SK-N-SH (cell line): ENCODE measurements at regions not wholly inside any gene's neighbourhood (a gene's known extent, or its start where the extent isn't known, plus 50 kb on each side); places are given as distances from the start of the nearest gene placed in this dataset.

ENCODE experiments used
- CTCF ChIA-PET: fragments of 300-600, 350-600 bp; formaldehyde crosslinking; extraction: SDS; loops from one replicate; lab custom pipeline; 2021; lab: Yijun Ruan, JAX
- POLR2A ChIA-PET: fragments of 350-600 bp; sonication (Branson Sonifier 250); formaldehyde crosslinking; extraction: SDS; loops from one replicate; lab custom pipeline; 2020; ENCODE audit warnings: antibody characterized with exemption, inconsistent platforms; lab: Yijun Ruan, JAX
- DNase-seq: peaks from one replicate; pipeline ENCODE4 v3.0.0; 2012
- H2AFZ ChIP-seq: fragments of 200-600 bp; sonication (generic); 2 replicates; pipeline ENCODE4 v1.8.1; 2016; ENCODE audit warnings: antibody characterized with exemption, mild to moderate bottlenecking, low read depth
- H3F3A ChIP-seq: fragments of 200-600 bp; sonication (generic); replicated peaks from 2 replicates; pipeline ENCODE3; 2016; ENCODE audit warnings: antibody characterized with exemption, mild to moderate bottlenecking; ENCODE audit not compliant: insufficient read depth
- H3K27ac ChIP-seq, 2 experiments: fragments of 200-500 bp in 1 of 2; fragments of 200-600 bp in 1 of 2; sonication (Bioruptor generic) in 1 of 2; sonication (generic), shearing (Covaris generic) in 1 of 2; 2 replicates each; pipeline versions ENCODE4 v1.5.1 to v1.6.1; 2014 to 2016; ENCODE audit warnings: low read depth in 2 of 2, inconsistent platforms in 1 of 2, low read length in 1 of 2, mild to moderate bottlenecking in 1 of 2, mixed read lengths in 1 of 2
- H3K27me3 ChIP-seq: fragments of 200-600 bp; sonication (generic), shearing (Covaris generic); 2 replicates; pipeline ENCODE4 v1.6.1; 2016; ENCODE audit warnings: mixed run types; ENCODE audit not compliant: insufficient read depth
- H3K36me3 ChIP-seq, 2 experiments: fragments of 200-500 bp in 1 of 2; fragments of 200-600 bp in 1 of 2; sonication (Bioruptor generic) in 1 of 2; sonication (generic) in 1 of 2; replicated peaks in 1 of 2; 2 replicates each; pipeline versions ENCODE3 to v1.5.1; 2014 to 2016; ENCODE audit warnings: low read length in 1 of 2, mild to moderate bottlenecking in 1 of 2; ENCODE audit not compliant: insufficient read depth in 2 of 2, control insufficient read depth in 1 of 2
- H3K4me1 ChIP-seq, 2 experiments: fragments of 200-500 bp in 1 of 2; fragments of 200-600 bp in 1 of 2; sonication (Bioruptor generic) in 1 of 2; sonication (generic), shearing (Covaris generic) in 1 of 2; 2 replicates each; pipeline versions ENCODE4 v1.5.1 to v1.6.1; 2014 to 2016; ENCODE audit warnings: low read depth in 1 of 2, low read length in 1 of 2, mixed run types in 1 of 2; ENCODE audit not compliant: insufficient read depth in 2 of 2, control insufficient read depth in 1 of 2
- H3K4me2 ChIP-seq: fragments of 200-600 bp; sonication (generic), shearing (Covaris generic); 2 replicates; pipeline ENCODE4 v1.6.1; 2017; ENCODE audit warnings: mixed run types
- H3K4me3 ChIP-seq, 2 experiments: fragments of 200-500 bp in 1 of 2; fragments of 200-600 bp in 1 of 2; sonication (Bioruptor generic) in 1 of 2; sonication (generic), shearing (Covaris generic) in 1 of 2; 2 replicates each; pipeline versions ENCODE4 v1.5.1 to v1.8.1; 2014 to 2016; ENCODE audit warnings: low read depth in 2 of 2, inconsistent platforms in 1 of 2, low read length in 1 of 2, mild to moderate bottlenecking in 1 of 2, mixed read lengths in 1 of 2, moderate library complexity in 1 of 2
- H3K79me2 ChIP-seq: fragments of 200-600 bp; sonication (generic); 2 replicates; pipeline ENCODE4 v1.8.1; 2017; ENCODE audit warnings: mild to moderate bottlenecking; ENCODE audit not compliant: insufficient read depth
- H3K9ac ChIP-seq: fragments of 200-600 bp; sonication (generic); 2 replicates; pipeline ENCODE4 v1.6.1; 2017; ENCODE audit warnings: mixed run types
- H3K9me2 ChIP-seq: fragments of 200-600 bp; sonication (generic); 2 replicates; pipeline ENCODE4 v1.6.1; 2017; ENCODE audit warnings: mixed run types
- H3K9me3 ChIP-seq: fragments of 200-600 bp; sonication (generic); 2 replicates; pipeline ENCODE4 v1.6.1; 2017; ENCODE audit warnings: mixed run types, mild to moderate bottlenecking, moderate library complexity
- H4K20me1 ChIP-seq: fragments of 200-600 bp; sonication (generic); 2 replicates; pipeline ENCODE4 v1.6.1; 2017; ENCODE audit warnings: mild to moderate bottlenecking, mixed run types; ENCODE audit not compliant: insufficient read depth
- EP300 ChIP-seq, 2 experiments: IDR thresholded peaks; 2 replicates each; pipeline versions ENCODE4 v1.4.0 to v1.6.1; 2012; ENCODE audit warnings: borderline replicate concordance in 1 of 2, low read depth in 1 of 2, low read length in 1 of 2
- EZH2phosphoT487 ChIP-seq: fragments of 200-600 bp; sonication (generic); IDR thresholded peaks from 2 replicates; pipeline ENCODE4 v1.6.1; 2017; ENCODE audit warnings: low read depth, mixed run types, mild to moderate bottlenecking, antibody characterized with exemption, moderate library complexity, borderline replicate concordance
- FOSL2 ChIP-seq: IDR thresholded peaks from 2 replicates; pipeline ENCODE4 v1.4.0; 2012; ENCODE audit warnings: low read depth, mild to moderate bottlenecking, moderate library complexity, borderline replicate concordance
- MXI1 ChIP-seq: IDR thresholded peaks from 2 replicates; pipeline ENCODE4 v1.6.1; 2012; ENCODE audit warnings: mild to moderate bottlenecking, low read depth, low read length, improper control_type of control experiment
- POLR2AphosphoS5 ChIP-seq: IDR thresholded peaks from 2 replicates; pipeline ENCODE4 v1.6.1; 2012; ENCODE audit warnings: low read depth, low read length
- RAD21 ChIP-seq: IDR thresholded peaks from 2 replicates; pipeline ENCODE4 v1.6.1; 2012; ENCODE audit warnings: mild to moderate bottlenecking, low read length
- RCOR1 ChIP-seq: fragments of 150-350 bp; IDR thresholded peaks from 2 replicates; pipeline ENCODE4 v1.6.1; 2017; ENCODE audit warnings: antibody characterized with exemption, low read length
- REST ChIP-seq: IDR thresholded peaks from 2 replicates; pipeline ENCODE4 v1.6.1; 2012; ENCODE audit warnings: mild to moderate bottlenecking, low read depth, low read length, moderate library complexity
- RFX5 ChIP-seq: IDR thresholded peaks from 2 replicates; pipeline ENCODE4 v1.6.1; 2012; ENCODE audit warnings: mild to moderate bottlenecking, improper control_type of control experiment, low read length
- RXRA ChIP-seq: IDR thresholded peaks from 2 replicates; pipeline ENCODE4 v1.4.0; 2012; ENCODE audit warnings: low read depth, mild to moderate bottlenecking, borderline replicate concordance
- SMC3 ChIP-seq: IDR thresholded peaks from 2 replicates; pipeline ENCODE4 v1.6.1; 2012; ENCODE audit warnings: low read depth, low read length, improper control_type of control experiment
- TAF1 ChIP-seq: IDR thresholded peaks from 2 replicates; pipeline ENCODE4 v1.6.1; 2012; ENCODE audit warnings: low read depth, mild to moderate bottlenecking, low read length, moderate library complexity, borderline replicate concordance
- YY1 ChIP-seq: IDR thresholded peaks from 2 replicates; pipeline ENCODE4 v1.4.0; 2012; ENCODE audit warnings: low read depth, mild to moderate bottlenecking
- WGBS: methylation state at CpG from one replicate; pipeline ENCODE4 v1.1.6; 2017; ENCODE audit warnings: low lambda C conversion rate; 5-methylcytosine and 5-hydroxymethylcytosine counted together
- TF ChIP-seq, protein P1 (sequence below): IDR thresholded peaks from 2 replicates; pipeline ENCODE4 v1.4.0; 2012; ENCODE audit warnings: low read depth, borderline replicate concordance
- TF ChIP-seq, protein P2 (sequence below): fragments of 150-350 bp; IDR thresholded peaks from 2 replicates; pipeline ENCODE4 v1.6.1; 2016; ENCODE audit warnings: mild to moderate bottlenecking, low read depth, low read length

DNA sequence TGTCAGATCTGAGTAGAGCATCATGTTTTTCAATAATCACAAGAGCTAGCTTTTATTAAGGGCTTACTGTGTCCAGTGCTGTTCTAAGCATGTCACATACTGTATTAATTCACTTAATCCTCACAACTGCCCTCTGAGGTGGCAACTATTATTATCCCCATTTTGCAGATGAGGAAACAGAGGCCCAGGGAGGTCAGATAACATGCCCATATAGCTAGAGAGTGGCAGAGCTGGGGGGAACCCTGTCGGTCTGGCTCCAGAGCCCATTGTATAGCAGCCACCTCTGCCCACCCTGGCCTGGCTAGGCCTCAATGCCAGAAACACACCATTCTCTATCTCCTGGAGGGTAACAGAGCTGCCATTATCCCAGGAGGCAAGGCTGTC is 113.2 kb downstream of the B3GNT2 start:
- H2AFZ ChIP-seq: no peak overlapping the region
- H3K36me3 ChIP-seq: no peaks in the 10 kb centered on the region
- peak; percentile 26 for DNase-seq
- H3K27ac ChIP-seq: peak overlapping the region in 1 of 2 experiments; percentile 93; a peak in 2 of 4 replicates
- no peak overlapping the region for H3K9ac ChIP-seq
- peaks cover 10 to 53% of the 10 kb centered on the region in 2 experiments; a peak in 3 of 4 replicates for H3K4me1 ChIP-seq
- H3K9me3 ChIP-seq: no peaks in the 10 kb centered on the region
- H3K27me3 ChIP-seq: no peaks in the 10 kb centered on the region
- H3K79me2 ChIP-seq: no peaks in the 10 kb centered on the region
- POLR2A ChIA-PET: interaction anchor here (1.5 kb wide), 1 partner anchor 31 kb away, joined by 5 read pairs; no protein-coding TSS in a partner anchor
- no peaks in the 10 kb centered on the region for H4K20me1 ChIP-seq
- no peak overlapping the region for H3K4me3 ChIP-seq
- CTCF ChIA-PET: interaction anchor here (0.9 to 1.8 kb wide), 6 partner anchors 9 to 316 kb away, joined by 3 to 10 read pairs (median 4); no protein-coding TSS in a partner anchor
- TF ChIP-seq YY1 (no peak), RCOR1 (no peak), MXI1 (no peak), EP300 (IDR thresholded peaks at IDR 0.05; ENCODE audit: borderline replicate concordance in 1 of 2, low read depth in 1 of 2, low read length in 1 of 2) (no peak), SMC3 (no peak), POLR2AphosphoS5 (no peak), FOSL2 (no peak), TAF1 (no peak), RXRA (no peak), RAD21 (no peak), REST (no peak), EZH2phosphoT487 (no peak), RFX5 (no peak)
- TF ChIP-seq, protein P1, sequence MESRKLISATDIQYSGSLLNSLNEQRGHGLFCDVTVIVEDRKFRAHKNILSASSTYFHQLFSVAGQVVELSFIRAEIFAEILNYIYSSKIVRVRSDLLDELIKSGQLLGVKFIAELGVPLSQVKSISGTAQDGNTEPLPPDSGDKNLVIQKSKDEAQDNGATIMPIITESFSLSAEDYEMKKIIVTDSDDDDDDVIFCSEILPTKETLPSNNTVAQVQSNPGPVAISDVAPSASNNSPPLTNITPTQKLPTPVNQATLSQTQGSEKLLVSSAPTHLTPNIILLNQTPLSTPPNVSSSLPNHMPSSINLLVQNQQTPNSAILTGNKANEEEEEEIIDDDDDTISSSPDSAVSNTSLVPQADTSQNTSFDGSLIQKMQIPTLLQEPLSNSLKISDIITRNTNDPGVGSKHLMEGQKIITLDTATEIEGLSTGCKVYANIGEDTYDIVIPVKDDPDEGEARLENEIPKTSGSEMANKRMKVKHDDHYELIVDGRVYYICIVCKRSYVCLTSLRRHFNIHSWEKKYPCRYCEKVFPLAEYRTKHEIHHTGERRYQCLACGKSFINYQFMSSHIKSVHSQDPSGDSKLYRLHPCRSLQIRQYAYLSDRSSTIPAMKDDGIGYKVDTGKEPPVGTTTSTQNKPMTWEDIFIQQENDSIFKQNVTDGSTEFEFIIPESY: no peak
- TF ChIP-seq, protein P2, sequence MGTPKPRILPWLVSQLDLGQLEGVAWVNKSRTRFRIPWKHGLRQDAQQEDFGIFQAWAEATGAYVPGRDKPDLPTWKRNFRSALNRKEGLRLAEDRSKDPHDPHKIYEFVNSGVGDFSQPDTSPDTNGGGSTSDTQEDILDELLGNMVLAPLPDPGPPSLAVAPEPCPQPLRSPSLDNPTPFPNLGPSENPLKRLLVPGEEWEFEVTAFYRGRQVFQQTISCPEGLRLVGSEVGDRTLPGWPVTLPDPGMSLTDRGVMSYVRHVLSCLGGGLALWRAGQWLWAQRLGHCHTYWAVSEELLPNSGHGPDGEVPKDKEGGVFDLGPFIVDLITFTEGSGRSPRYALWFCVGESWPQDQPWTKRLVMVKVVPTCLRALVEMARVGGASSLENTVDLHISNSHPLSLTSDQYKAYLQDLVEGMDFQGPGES: no peak
- TF ChIP-seq, all 33 proteins: peak for 0
- WGBS: 71% methylated on average over 1 of the region's 1 CpG
- Histone ChIP-seq H3K4me2 (no peak overlapping the region), H3F3A (no peaks in the 10 kb centered on the region), H3K9me2 (no peaks in the 10 kb centered on the region)
